HEK293T (cell line): ENCODE measurements at regions not wholly inside any gene's neighbourhood (a gene's known extent, or its start where the extent isn't known, plus 50 kb on each side); places are given as distances from the start of the nearest gene placed in this dataset.

Experiments
- BHLHE40 ChIP-seq: fragments of 450-650 bp; IDR thresholded peaks from 2 replicates; pipeline ENCODE4 v1.6.1; 2016; ENCODE audit warnings: mild to moderate bottlenecking, moderate library complexity, borderline replicate concordance
- ELF4 ChIP-seq: fragments of 450-650 bp; IDR thresholded peaks from 2 replicates; pipeline ENCODE4 v1.6.1; 2017; ENCODE audit warnings: antibody characterized with exemption
- FOXA1 ChIP-seq: fragments of 450-650 bp; IDR thresholded peaks from 2 replicates; pipeline ENCODE4 v1.6.1; 2016; ENCODE audit warnings: mild to moderate bottlenecking
- FOXK2 ChIP-seq: fragments of 450-650 bp; IDR thresholded peaks from 2 replicates; pipeline ENCODE4 v1.6.1; 2016; ENCODE audit warnings: mild to moderate bottlenecking
- FOXM1 ChIP-seq: fragments of 450-650 bp; IDR thresholded peaks from 2 replicates; pipeline ENCODE4 v1.6.1; 2017; ENCODE audit warnings: mild to moderate bottlenecking, borderline replicate concordance
- HDGF ChIP-seq: fragments of 450-650 bp; IDR thresholded peaks from 2 replicates; pipeline ENCODE4 v1.6.1; 2017; ENCODE audit warnings: antibody characterized with exemption, borderline replicate concordance
- NFRKB ChIP-seq: fragments of 450-650 bp; IDR thresholded peaks from 2 replicates; pipeline ENCODE4 v1.6.1; 2016; ENCODE audit warnings: mild to moderate bottlenecking, moderate library complexity
- SP1 ChIP-seq: fragments of 450-650 bp; IDR thresholded peaks from 2 replicates; pipeline ENCODE4 v1.6.1; 2017
- TARDBP ChIP-seq: fragments of 450-650 bp; IDR thresholded peaks from 2 replicates; pipeline ENCODE4 v1.6.1; 2016
- ZNF384 ChIP-seq: fragments of 450-650 bp; IDR thresholded peaks from 2 replicates; pipeline ENCODE4 v1.6.1; 2016

GRCh38 chr12:116401565-116401964 lies 124.1 kb upstream of the MED13L start:
- TF ChIP-seq TARDBP = no peak
- no peak for TF ChIP-seq BHLHE40
- TF ChIP-seq FOXK2 = no peak
- no peak for TF ChIP-seq FOXA1
- no peak for TF ChIP-seq HDGF
- no peak for TF ChIP-seq NFRKB
- no peak for TF ChIP-seq SP1
- TF ChIP-seq FOXM1 = no peak
- no peak for TF ChIP-seq ELF4
- TF ChIP-seq ZNF384 = no peak
